ENCODE measurements at regions not wholly inside any gene's neighbourhood (a gene's known extent, or its start where the extent isn't known, plus 50 kb on each side); places are given as distances from the start of the nearest gene placed in this dataset.
"Not testable (repeated sequence)": the region's sequence is repeated elsewhere in the genome, so short reads cannot be mapped to it uniquely, and the experiment has no call there.

DNA sequence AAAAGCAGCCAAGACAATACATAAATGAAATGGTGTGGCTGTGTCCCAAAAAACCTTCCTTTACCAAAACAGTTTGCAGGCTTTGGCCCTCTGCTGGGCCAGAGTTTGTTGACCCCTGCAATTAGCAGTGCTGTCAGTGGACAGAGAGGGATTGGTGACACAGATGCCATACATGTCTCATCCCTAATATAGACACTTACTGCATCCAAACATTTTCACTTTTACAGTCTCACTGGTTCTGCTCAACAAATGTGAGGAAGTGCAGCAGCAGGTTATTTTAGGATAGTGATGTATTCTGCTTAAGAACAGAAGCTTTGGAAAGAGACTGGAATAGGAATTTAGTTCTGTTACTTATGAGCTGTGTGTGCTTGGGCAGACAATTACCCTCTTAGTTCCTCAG is 462.8 kb upstream of the LRRC7 start:
- TF ChIP-seq GLIS3 (CRISPR knock-in tag; IDR thresholded peaks at IDR 0.05) (no peak), ZNF8 (CRISPR knock-in tag; IDR thresholded peaks at IDR 0.05) (no peak), SNAI2 (CRISPR knock-in tag; IDR thresholded peaks at IDR 0.05) (no peak)
- ATAC-seq, result no peak

DNA sequence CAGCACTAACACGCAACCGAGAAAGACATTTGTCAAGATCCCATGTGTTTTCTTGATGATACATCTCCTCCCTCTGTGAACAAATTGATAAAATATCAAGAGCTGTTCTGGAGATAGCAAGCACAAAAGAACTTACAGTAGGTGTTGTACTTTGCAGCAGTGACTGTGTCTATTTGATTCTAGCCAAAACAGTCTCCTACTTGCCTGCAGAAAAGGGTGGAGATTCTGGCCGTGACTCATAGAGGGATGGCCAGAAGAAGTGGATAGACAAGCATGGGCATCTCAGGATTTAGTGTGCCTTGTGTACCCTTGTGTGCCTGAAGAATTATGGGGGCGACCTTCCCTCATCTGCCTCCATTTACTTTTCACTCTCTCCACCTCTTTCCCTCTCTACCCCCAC is 458.4 kb upstream of the LRRC7 start:
- no peak for ATAC-seq
- no peak for TF ChIP-seq TCF4 (CRISPR knock-in tag; IDR thresholded peaks at IDR 0.05; ENCODE audit: borderline replicate concordance)
- TF ChIP-seq PATZ1 (CRISPR knock-in tag; IDR thresholded peaks at IDR 0.05; ENCODE audit: borderline replicate concordance), result no peak
- no peak for TF ChIP-seq SNAI2 (CRISPR knock-in tag; IDR thresholded peaks at IDR 0.05)
- TF ChIP-seq RARB (CRISPR knock-in tag; IDR thresholded peaks at IDR 0.05), result no peak
- no peak for TF ChIP-seq CSDC2 (CRISPR knock-in tag; IDR thresholded peaks at IDR 0.05)
- no peak for TF ChIP-seq POU6F1 (CRISPR knock-in tag; IDR thresholded peaks at IDR 0.05; ENCODE audit: borderline replicate concordance, low read depth)
- no peak for TF ChIP-seq ARNTL (CRISPR knock-in tag; IDR thresholded peaks at IDR 0.05; ENCODE audit: borderline replicate concordance, low read depth)
- no peak for TF ChIP-seq ZFP30 (CRISPR knock-in tag; IDR thresholded peaks at IDR 0.05)
- no peak for TF ChIP-seq PPARA (CRISPR knock-in tag; IDR thresholded peaks at IDR 0.05; ENCODE audit: borderline replicate concordance)
- no peak for TF ChIP-seq CSRNP3 (CRISPR knock-in tag; IDR thresholded peaks at IDR 0.05)
- no peak for TF ChIP-seq ZNF565 (CRISPR knock-in tag; conservative IDR thresholded peaks at IDR 0.05; ENCODE audit: low read depth)
- no peak for TF ChIP-seq ZC3H10 (CRISPR knock-in tag; IDR thresholded peaks at IDR 0.05)
- TF ChIP-seq, protein P1, sequence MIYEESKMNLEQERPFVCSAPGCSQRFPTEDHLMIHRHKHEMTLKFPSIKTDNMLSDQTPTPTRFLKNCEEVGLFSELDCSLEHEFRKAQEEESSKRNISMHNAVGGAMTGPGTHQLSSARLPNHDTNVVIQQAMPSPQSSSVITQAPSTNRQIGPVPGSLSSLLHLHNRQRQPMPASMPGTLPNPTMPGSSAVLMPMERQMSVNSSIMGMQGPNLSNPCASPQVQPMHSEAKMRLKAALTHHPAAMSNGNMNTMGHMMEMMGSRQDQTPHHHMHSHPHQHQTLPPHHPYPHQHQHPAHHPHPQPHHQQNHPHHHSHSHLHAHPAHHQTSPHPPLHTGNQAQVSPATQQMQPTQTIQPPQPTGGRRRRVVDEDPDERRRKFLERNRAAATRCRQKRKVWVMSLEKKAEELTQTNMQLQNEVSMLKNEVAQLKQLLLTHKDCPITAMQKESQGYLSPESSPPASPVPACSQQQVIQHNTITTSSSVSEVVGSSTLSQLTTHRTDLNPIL (CRISPR knock-in tag; IDR thresholded peaks at IDR 0.05; ENCODE audit: low read depth), result no peak
- TF ChIP-seq ESRRG (CRISPR knock-in tag; IDR thresholded peaks at IDR 0.05), result no peak
- no peak for TF ChIP-seq OSR1 (CRISPR knock-in tag; IDR thresholded peaks at IDR 0.05)
- no peak for TF ChIP-seq ZNF8 (CRISPR knock-in tag; IDR thresholded peaks at IDR 0.05)
- TF ChIP-seq, protein P2, sequence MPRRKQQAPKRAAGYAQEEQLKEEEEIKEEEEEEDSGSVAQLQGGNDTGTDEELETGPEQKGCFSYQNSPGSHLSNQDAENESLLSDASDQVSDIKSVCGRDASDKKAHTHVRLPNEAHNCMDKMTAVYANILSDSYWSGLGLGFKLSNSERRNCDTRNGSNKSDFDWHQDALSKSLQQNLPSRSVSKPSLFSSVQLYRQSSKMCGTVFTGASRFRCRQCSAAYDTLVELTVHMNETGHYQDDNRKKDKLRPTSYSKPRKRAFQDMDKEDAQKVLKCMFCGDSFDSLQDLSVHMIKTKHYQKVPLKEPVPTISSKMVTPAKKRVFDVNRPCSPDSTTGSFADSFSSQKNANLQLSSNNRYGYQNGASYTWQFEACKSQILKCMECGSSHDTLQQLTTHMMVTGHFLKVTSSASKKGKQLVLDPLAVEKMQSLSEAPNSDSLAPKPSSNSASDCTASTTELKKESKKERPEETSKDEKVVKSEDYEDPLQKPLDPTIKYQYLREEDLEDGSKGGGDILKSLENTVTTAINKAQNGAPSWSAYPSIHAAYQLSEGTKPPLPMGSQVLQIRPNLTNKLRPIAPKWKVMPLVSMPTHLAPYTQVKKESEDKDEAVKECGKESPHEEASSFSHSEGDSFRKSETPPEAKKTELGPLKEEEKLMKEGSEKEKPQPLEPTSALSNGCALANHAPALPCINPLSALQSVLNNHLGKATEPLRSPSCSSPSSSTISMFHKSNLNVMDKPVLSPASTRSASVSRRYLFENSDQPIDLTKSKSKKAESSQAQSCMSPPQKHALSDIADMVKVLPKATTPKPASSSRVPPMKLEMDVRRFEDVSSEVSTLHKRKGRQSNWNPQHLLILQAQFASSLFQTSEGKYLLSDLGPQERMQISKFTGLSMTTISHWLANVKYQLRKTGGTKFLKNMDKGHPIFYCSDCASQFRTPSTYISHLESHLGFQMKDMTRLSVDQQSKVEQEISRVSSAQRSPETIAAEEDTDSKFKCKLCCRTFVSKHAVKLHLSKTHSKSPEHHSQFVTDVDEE (CRISPR knock-in tag; IDR thresholded peaks at IDR 0.05), result no peak

GRCh38 chr1:69110851-69111250 is 456.9 kb upstream of the LRRC7 start:
- TF ChIP-seq ARNTL (CRISPR knock-in tag; IDR thresholded peaks at IDR 0.05; ENCODE audit: borderline replicate concordance, low read depth) (no peak), TCF4 (CRISPR knock-in tag; IDR thresholded peaks at IDR 0.05; ENCODE audit: borderline replicate concordance) (no peak), CSDC2 (CRISPR knock-in tag; IDR thresholded peaks at IDR 0.05) (no peak), POU6F1 (CRISPR knock-in tag; IDR thresholded peaks at IDR 0.05; ENCODE audit: borderline replicate concordance, low read depth) (no peak)
- no peak for ATAC-seq

DNA sequence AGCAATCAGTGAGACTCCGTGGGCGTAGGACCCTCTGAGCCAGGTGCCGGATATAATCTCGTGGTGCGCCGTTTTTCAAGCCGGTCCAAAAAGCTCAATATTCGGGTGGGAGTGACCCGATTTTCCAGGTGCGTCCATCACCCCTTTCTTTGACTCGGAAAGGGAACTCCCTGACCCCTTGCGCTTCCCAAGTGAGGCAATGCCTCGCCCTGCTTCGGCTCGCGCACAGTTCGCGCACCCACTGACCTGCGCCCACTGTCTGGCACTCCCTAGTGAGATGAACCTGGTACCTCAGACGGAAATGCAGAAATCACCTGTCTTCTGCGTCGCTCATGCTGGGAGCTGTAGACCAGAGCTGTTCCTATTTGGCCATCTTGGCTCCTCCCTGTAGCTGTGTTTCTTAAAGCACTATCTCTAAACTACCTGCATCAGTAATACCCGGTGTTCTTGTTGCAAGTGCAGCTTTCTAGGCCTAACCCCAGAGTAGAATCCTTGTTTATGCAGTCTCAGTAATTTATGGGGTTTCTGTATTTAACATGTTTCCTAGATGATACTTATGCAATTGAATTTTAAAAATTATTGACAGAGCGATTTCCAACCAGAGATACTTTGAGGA is 447.5 kb upstream of the LRRC7 start:
- ATAC-seq, result not testable (repeated sequence)
